HG03159 (cell line): ENCODE measurements at regions not wholly inside any gene's neighbourhood (a gene's known extent, or its start where the extent isn't known, plus 50 kb on each side); places are given as distances from the start of the nearest gene placed in this dataset.

Experiments used
- ATAC-seq: cut with Tn5 transposase; IDR thresholded peaks from one replicate; pipeline ENCODE4 v1.9.1; 2021; ENCODE audit warnings: mild to moderate bottlenecking, moderate library complexity; ENCODE audit not compliant: unreplicated experiment

DNA sequence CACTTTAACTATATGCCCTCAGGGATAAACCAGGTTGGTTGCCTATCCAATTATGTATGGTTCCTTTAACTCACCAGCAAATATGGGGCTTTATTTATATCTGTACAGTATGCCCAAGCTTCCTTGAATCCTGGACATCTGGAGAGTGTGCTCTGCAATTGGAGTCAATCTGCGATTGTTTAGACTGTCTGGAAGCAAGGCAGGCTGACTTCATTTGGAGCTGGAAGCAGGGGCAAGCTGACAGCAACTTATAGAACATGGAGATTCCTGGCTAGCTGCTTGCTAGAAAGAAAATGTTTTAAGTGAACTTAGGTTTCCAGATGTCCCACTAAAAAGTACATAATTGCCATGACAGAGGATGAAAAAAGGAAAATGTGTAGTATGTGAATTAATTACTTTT lies 63.7 kb upstream of the TPRG1 start:
- no peak for ATAC-seq

DNA sequence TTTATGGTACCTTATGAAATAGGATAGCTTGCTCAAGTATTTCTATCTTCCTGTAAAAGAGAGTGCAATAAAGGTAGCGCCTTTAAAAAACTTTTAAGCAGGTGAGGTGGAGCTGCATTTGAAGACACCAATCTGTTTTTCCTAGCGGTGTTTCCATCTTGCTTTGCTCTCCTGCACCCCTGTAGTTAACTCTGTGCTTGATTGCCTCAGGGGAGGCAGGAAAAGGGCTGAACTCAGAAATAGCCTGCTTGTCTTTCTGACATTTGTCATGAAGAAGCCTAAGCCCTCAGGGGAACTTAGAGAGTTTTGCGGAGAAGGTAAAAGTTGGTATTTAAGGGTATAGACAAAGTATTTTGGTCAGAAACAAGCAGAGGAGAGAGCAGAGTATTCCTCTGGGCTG lies 63.0 kb upstream of the TPRG1 start:
- no peak for ATAC-seq

DNA sequence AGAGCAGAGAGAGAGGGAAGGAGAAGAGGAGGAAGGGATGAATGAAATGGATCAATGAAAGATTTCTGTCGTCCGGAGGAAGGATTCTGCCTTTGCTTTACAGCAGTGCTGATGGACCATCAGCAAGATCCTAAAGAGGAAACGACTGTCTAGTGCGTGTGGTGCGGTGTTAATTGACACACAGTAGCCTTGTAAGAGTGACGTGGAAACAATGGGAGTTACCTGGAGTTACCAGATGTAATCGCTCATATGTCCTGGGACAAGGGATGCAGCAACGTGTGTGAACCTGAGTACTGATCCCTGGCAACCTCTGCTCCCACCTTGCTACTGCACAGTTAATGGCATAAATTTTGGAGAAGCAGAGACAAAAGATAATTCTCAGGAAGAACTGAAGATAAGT lies 62.6 kb upstream of the TPRG1 start:
- ATAC-seq: no peak

DNA sequence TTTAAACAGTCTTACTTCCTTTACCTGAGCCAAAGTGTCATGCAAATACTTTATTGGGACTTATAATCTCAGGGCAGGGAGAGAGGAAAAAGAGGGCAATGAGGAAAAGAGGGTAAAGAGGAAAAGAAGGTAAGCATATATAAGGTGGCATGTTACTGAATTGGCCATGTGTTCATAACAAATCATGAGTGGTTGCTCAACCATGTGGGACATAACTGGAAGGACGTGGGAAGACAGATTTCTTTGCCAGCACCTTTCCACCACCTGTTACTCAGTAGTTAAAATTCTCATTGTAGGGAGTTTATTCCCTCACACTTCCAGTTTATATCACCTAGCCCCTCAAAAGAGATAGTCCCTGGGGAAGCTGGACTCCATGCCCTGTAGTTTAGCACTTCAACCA lies 54.7 kb upstream of the TPRG1 start:
- ATAC-seq: no peak

DNA sequence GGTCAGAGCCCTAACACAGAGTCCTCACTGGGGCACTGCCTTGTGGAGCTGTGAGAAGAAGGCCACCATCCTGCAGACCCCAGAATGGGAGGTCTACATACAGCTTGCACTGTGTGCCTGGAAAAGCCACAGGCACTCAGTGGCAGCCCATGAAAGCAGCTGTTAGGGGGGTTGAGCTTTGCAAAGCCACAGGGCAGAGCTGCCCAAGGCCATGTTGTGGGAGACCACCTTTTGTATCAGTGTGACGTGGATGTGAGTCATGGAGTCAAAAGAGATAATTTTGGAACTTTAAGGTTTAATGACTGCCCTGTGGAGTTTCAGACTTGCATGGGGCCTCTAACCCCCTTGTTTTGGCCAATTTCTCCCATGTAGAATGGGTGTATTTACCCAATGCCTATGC lies 52.9 kb upstream of the TPRG1 start:
- ATAC-seq: no peak

DNA sequence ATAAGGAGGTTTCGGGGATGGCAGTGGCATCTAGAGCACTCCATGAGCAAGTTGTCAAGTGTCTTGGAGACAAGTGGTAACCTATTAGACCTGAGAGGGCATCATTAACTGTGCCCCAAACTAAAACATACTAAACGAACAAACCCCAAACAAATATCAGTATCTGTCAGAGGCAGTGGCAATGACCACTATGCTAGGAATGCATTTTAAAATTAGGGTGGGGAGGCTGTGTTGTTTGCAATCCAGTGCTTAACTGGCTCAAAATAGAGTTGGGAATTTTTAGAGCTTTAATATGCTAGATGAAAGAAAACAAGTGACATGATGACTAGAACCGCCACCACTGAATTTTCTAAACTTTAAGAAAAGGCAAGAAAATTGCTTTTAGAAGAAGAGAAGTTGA lies 51.8 kb upstream of the TPRG1 start:
- ATAC-seq: no peak

DNA sequence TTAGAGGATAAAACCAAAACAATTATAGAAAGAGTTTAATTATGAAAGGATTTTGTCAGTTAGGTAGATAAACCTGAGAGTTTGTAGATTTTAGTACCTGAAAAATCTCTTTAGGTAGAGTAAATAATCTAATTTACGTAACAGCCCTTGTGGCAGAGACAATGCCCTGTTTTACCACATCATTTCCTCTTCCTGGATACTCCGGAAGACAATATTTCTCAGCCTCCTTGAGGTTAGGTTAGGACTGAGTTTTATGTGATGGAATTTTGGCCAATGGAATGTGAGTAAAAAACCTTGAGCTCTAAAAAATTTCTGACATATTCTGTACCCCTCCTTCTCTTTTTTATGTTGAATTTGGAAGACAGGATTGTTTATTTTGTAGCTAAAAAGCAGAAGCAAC lies 50.7 kb upstream of the TPRG1 start:
- ATAC-seq: no peak
